ENCODE measurements at regions not wholly inside any gene's neighbourhood (a gene's known extent, or its start where the extent isn't known, plus 50 kb on each side); places are given as distances from the start of the nearest gene placed in this dataset.
"Not testable (repeated sequence)": the region's sequence is repeated elsewhere in the genome, so short reads cannot be mapped to it uniquely, and the experiment has no call there.

GRCh38 chr2:2721296-2721835 lies 390.3 kb upstream of the MYT1L start:
- intact Hi-C loops (cut with DNase I): no loop called here
- Histone ChIP-seq H3K27ac (no peak overlapping the region), H3K4me3 (no peak overlapping the region), H3K27me3 (peaks cover 0 to 5% (median 0%) of the 10 kb centered on the region in 4 donors), H3K9me3 (no peaks in the 10 kb centered on the region), H3K4me1 (no peaks in the 10 kb centered on the region), H3K36me3 (no peaks in the 10 kb centered on the region)
- DNase-seq: no peak
- TF ChIP-seq POLR2A (IDR thresholded peaks at IDR 0.05): no peak
- TF ChIP-seq, protein P1, sequence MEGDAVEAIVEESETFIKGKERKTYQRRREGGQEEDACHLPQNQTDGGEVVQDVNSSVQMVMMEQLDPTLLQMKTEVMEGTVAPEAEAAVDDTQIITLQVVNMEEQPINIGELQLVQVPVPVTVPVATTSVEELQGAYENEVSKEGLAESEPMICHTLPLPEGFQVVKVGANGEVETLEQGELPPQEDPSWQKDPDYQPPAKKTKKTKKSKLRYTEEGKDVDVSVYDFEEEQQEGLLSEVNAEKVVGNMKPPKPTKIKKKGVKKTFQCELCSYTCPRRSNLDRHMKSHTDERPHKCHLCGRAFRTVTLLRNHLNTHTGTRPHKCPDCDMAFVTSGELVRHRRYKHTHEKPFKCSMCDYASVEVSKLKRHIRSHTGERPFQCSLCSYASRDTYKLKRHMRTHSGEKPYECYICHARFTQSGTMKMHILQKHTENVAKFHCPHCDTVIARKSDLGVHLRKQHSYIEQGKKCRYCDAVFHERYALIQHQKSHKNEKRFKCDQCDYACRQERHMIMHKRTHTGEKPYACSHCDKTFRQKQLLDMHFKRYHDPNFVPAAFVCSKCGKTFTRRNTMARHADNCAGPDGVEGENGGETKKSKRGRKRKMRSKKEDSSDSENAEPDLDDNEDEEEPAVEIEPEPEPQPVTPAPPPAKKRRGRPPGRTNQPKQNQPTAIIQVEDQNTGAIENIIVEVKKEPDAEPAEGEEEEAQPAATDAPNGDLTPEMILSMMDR (IDR thresholded peaks at IDR 0.05): no peak
- 75 to 85% methylated on average over 22 to 23 of the region's 23 CpGs for WGBS, 2 donors

DNA sequence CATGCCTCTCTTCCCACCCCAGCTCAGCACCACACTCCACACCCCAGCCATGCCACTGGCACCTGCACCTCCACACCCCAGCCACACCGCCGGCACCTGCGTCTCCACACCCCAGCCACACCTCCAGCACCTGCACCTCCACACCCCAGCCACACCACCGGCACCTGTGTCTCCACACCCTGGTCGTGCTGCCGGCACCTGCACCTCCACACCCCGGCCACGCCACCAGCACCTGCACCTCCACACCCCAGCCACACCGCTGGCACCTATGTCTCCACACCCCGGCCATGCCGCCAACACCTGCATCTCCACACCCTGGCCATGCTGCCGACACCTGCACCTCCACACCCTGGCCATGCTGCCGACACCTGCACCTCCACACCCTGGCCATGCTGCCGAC lies 389.7 kb upstream of the MYT1L start:
- H3K27ac ChIP-seq; DNase-seq; H3K9me3 ChIP-seq; H3K4me3 ChIP-seq; H3K4me1 ChIP-seq; intact Hi-C loops (cut with DNase I); H3K27me3 ChIP-seq; H3K36me3 ChIP-seq: not testable (repeated sequence)
- 41 to 44% methylated on average over 10 to 13 of the region's 14 CpGs for WGBS, 2 donors

DNA sequence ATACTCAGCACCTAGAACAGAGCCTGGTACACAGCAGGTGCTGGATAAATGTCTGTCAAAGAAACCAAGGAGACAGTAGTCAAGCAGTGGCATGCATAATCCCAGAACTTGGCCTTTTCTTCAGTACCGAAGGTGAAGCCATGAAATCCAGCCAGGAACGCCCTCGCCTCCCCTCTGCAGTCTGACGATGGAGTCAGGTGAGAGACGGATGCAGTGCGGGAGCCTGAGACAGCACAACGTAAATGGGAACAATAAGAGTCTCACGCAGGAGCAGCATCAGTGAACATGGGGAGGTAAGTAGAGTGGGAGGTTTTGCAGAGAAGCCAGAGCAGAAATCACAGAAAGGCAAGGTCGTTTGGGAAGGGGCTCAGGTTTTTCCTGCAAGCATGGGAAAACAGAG lies 389.3 kb upstream of the MYT1L start:
- intact Hi-C loops (cut with DNase I): no loop called here
- Histone ChIP-seq H3K27me3 (peaks cover 0 to 4% (median 0%) of the 10 kb centered on the region in 4 donors), H3K9me3 (no peaks in the 10 kb centered on the region), H3K27ac (no peak overlapping the region), H3K4me1 (no peaks in the 10 kb centered on the region), H3K36me3 (no peaks in the 10 kb centered on the region), H3K4me3 (no peak overlapping the region)
- no peak for DNase-seq
- TF ChIP-seq POLR2A (IDR thresholded peaks at IDR 0.05): no peak
- WGBS, 2 donors: 39 to 49% methylated on average over 9 of the region's 9 CpGs

GRCh38 chr2:2719781-2720180 lies 388.7 kb upstream of the MYT1L start:
- no peak overlapping the region for H3K4me3 ChIP-seq
- no peaks in the 10 kb centered on the region for H3K9me3 ChIP-seq
- no peak for TF ChIP-seq POLR2A (IDR thresholded peaks at IDR 0.05)
- TF ChIP-seq, protein P1 (IDR thresholded peaks at IDR 0.05): no peak
- H3K27ac ChIP-seq: no peak overlapping the region
- H3K4me1 ChIP-seq: no peaks in the 10 kb centered on the region
- 66 to 71% methylated on average over 7 to 8 of the region's 8 CpGs for WGBS, 2 donors
- no peak for DNase-seq
- H3K36me3 ChIP-seq: no peaks in the 10 kb centered on the region
- H3K27me3 ChIP-seq: peaks cover 0 to 4% (median 0%) of the 10 kb centered on the region in 4 donors
- intact Hi-C loops (cut with DNase I): no loop called here

GRCh38 chr2:2719015-2719414 lies 387.9 kb upstream of the MYT1L start:
- intact Hi-C loops (cut with DNase I): no loop called here
- WGBS, 2 donors: 34 to 39% methylated on average over 6 of the region's 6 CpGs
- Histone ChIP-seq H3K36me3 (no peaks in the 10 kb centered on the region), H3K27me3 (peaks cover 0 to 4% (median 0%) of the 10 kb centered on the region in 4 donors), H3K4me3 (no peak overlapping the region), H3K4me1 (no peaks in the 10 kb centered on the region), H3K9me3 (no peaks in the 10 kb centered on the region), H3K27ac (no peak overlapping the region)
- DNase-seq: no peak
- no peak for TF ChIP-seq POLR2A (IDR thresholded peaks at IDR 0.05)
- TF ChIP-seq, protein P1 (IDR thresholded peaks at IDR 0.05): no peak

- no peak for DNase-seq
- no peaks in the 10 kb centered on the region for H3K36me3 ChIP-seq
- WGBS, 2 donors: 62 to 71% methylated on average over 7 of the region's 7 CpGs
- no peaks in the 10 kb centered on the region for H3K4me1 ChIP-seq
- H3K4me3 ChIP-seq: no peak overlapping the region
- no peak overlapping the region for H3K27ac ChIP-seq
- no peaks in the 10 kb centered on the region for H3K9me3 ChIP-seq
- intact Hi-C loops (cut with DNase I): no loop called here
- TF ChIP-seq, protein P1 (IDR thresholded peaks at IDR 0.05): no peak
- TF ChIP-seq POLR2A (IDR thresholded peaks at IDR 0.05): no peak
- peaks cover 0 to 4% (median 0%) of the 10 kb centered on the region in 4 donors for H3K27me3 ChIP-seq
These were observed 386.3 kb upstream of the MYT1L start for GRCh38 chr2:2717406-2717805.
